ENCODE measurements at regions not wholly inside any gene's neighbourhood (a gene's known extent, or its start where the extent isn't known, plus 50 kb on each side); places are given as distances from the start of the nearest gene placed in this dataset.

DNA sequence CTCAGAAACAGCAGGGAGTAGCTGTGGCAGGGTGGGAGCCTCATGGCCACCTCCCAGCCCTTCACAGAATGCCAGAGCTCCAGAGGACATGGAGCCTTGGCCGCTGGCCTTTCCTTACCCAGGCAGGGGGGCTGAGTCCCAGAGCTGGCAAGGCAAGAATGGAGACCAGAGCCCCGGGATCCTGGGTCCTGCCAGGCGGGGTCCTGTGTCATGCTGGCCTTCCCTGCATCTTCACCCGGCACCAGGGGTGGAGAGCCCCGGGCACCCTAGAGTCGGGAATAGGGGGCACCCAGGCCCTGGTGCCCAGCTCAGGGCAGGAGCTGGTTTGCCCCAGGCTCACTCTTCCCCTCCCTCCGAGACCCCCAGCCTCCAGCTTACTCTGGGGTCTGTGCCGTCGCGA lies 519.9 kb downstream of the TBC1D22A start:
- intact Hi-C loops (cut with micrococcal nuclease; ENCODE audit: unreplicated experiment) = no loop called here
- ATAC-seq (no peak), DNase-seq (ENCODE audit: low read depth, low spot score) (no peak)
- POLR2A ChIA-PET = no interaction called here
- TF ChIP-seq SIN3A (IDR thresholded peaks at IDR 0.05; ENCODE audit: borderline replicate concordance, insufficient read depth, low read depth, low read length) (no peak), POLR2AphosphoS5 (IDR thresholded peaks at IDR 0.05; ENCODE audit: low read depth, low read length) (no peak), TCF7L2 (IDR thresholded peaks at IDR 0.05; ENCODE audit: low read depth, low read length) (no peak)
- TF ChIP-seq, protein P1, sequence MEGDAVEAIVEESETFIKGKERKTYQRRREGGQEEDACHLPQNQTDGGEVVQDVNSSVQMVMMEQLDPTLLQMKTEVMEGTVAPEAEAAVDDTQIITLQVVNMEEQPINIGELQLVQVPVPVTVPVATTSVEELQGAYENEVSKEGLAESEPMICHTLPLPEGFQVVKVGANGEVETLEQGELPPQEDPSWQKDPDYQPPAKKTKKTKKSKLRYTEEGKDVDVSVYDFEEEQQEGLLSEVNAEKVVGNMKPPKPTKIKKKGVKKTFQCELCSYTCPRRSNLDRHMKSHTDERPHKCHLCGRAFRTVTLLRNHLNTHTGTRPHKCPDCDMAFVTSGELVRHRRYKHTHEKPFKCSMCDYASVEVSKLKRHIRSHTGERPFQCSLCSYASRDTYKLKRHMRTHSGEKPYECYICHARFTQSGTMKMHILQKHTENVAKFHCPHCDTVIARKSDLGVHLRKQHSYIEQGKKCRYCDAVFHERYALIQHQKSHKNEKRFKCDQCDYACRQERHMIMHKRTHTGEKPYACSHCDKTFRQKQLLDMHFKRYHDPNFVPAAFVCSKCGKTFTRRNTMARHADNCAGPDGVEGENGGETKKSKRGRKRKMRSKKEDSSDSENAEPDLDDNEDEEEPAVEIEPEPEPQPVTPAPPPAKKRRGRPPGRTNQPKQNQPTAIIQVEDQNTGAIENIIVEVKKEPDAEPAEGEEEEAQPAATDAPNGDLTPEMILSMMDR (IDR thresholded peaks at IDR 0.05) = no peak
- TF ChIP-seq, protein P2, sequence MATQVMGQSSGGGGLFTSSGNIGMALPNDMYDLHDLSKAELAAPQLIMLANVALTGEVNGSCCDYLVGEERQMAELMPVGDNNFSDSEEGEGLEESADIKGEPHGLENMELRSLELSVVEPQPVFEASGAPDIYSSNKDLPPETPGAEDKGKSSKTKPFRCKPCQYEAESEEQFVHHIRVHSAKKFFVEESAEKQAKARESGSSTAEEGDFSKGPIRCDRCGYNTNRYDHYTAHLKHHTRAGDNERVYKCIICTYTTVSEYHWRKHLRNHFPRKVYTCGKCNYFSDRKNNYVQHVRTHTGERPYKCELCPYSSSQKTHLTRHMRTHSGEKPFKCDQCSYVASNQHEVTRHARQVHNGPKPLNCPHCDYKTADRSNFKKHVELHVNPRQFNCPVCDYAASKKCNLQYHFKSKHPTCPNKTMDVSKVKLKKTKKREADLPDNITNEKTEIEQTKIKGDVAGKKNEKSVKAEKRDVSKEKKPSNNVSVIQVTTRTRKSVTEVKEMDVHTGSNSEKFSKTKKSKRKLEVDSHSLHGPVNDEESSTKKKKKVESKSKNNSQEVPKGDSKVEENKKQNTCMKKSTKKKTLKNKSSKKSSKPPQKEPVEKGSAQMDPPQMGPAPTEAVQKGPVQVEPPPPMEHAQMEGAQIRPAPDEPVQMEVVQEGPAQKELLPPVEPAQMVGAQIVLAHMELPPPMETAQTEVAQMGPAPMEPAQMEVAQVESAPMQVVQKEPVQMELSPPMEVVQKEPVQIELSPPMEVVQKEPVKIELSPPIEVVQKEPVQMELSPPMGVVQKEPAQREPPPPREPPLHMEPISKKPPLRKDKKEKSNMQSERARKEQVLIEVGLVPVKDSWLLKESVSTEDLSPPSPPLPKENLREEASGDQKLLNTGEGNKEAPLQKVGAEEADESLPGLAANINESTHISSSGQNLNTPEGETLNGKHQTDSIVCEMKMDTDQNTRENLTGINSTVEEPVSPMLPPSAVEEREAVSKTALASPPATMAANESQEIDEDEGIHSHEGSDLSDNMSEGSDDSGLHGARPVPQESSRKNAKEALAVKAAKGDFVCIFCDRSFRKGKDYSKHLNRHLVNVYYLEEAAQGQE (IDR thresholded peaks at IDR 0.05; ENCODE audit: insufficient read depth in 1 of 2, low read depth in 2 of 2, low read length in 1 of 2) = no peak
- no peak overlapping the region for H3K27ac ChIP-seq (ENCODE audit: low read length)
- in situ Hi-C loops (cut with HindIII; ENCODE audit: low pct_unique_long_range_greater_than_20kb, low sequenced_read_pairs) = no loop called here
- no TSS peak for BruUV-seq (replicated peaks)
- CTCF ChIA-PET = no interaction called here
- H3K4me1 ChIP-seq (ENCODE audit: control insufficient read depth, insufficient read depth, low read length) = no peaks in the 10 kb centered on the region
- no peaks in the 10 kb centered on the region for H3K36me3 ChIP-seq (ENCODE audit: control insufficient read depth, insufficient read depth, low read length)
- H3K4me3 ChIP-seq (ENCODE audit: low read depth in 2 of 2, low read length in 2 of 2) = no peak overlapping the region
- H3K9me3 ChIP-seq (ENCODE audit: control insufficient read depth, insufficient read depth, low read depth, low read length) = no peaks in the 10 kb centered on the region
- H3K27me3 ChIP-seq (ENCODE audit: control insufficient read depth, insufficient read depth, low read length) = no peaks in the 10 kb centered on the region

DNA sequence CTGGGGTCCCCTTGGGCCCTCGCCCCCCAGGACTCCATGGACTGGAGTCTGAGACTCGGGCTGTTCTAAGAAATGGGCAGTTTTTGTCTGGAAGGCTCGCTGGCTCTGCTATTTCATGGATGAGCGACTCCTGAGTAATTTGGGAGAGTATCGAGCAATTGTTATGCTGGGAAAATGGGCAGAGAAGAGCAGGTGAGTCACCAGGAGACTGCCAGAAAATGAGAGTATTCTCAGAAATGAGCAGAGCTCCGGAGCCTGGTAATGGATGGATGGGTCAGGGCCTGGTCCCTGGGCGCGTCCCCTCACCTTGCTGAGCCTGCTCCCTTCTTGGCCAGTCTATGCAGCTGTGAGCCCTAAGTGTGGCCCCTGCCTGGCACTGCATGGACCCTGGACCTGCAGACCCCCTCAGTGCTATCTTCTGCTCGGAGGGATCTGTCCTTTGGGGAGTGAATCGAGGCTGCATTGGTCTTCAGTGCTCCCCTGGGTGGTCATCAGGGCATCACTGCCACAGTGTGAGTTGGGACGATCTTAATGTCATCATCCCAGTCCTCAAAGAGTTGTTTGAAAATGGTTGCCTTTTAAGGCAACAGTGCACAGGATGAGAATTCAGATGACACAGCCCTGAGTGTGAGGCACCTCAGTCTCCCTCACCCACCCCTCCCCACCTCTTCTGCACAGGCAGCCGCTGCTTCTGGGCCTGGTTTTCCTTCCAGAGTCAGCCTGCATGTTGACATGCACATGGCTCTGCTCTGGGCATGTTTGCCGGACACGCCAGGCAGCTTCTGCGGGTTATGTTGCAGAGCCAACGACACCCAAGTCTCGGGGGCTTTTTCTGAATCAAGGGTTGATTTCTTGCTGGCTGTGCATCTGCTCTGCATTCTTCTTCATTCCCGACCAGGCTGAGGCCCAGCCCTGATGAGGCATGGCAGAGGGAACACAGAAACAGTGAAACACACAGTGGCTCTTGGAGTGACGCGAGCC lies 519.0 kb downstream of the TBC1D22A start:
- Histone ChIP-seq H3K27ac (ENCODE audit: low read length) (no peak overlapping the region), H3K4me3 (ENCODE audit: low read depth in 2 of 2, low read length in 2 of 2) (no peak overlapping the region), H3K36me3 (ENCODE audit: control insufficient read depth, insufficient read depth, low read length) (no peaks in the 10 kb centered on the region), H3K27me3 (ENCODE audit: control insufficient read depth, insufficient read depth, low read length) (no peaks in the 10 kb centered on the region), H3K9me3 (ENCODE audit: control insufficient read depth, insufficient read depth, low read depth, low read length) (no peaks in the 10 kb centered on the region), H3K4me1 (ENCODE audit: control insufficient read depth, insufficient read depth, low read length) (no peaks in the 10 kb centered on the region)
- ChIA-PET CTCF (no interaction called here), POLR2A (no interaction called here)
- in situ Hi-C loops (cut with HindIII; ENCODE audit: low pct_unique_long_range_greater_than_20kb, low sequenced_read_pairs) = no loop called here
- DNase-seq (ENCODE audit: low read depth, low spot score) = no peak
- no peak for TF ChIP-seq POLR2AphosphoS5 (IDR thresholded peaks at IDR 0.05; ENCODE audit: low read depth, low read length)
- TF ChIP-seq, protein P1 (IDR thresholded peaks at IDR 0.05) = no peak
- no peak for TF ChIP-seq SIN3A (IDR thresholded peaks at IDR 0.05; ENCODE audit: borderline replicate concordance, insufficient read depth, low read depth, low read length)
- TF ChIP-seq TCF7L2 (IDR thresholded peaks at IDR 0.05; ENCODE audit: low read depth, low read length) = no peak
- TF ChIP-seq, protein P2 (IDR thresholded peaks at IDR 0.05; ENCODE audit: insufficient read depth in 1 of 2, low read depth in 2 of 2, low read length in 1 of 2) = no peak
- no peak for ATAC-seq
- no TSS peak for BruUV-seq (replicated peaks)
- intact Hi-C loops (cut with micrococcal nuclease; ENCODE audit: unreplicated experiment) = no loop called here

Measured in Panc1 (cell line).